ENCODE measurements at regions not wholly inside any gene's neighbourhood (a gene's known extent, or its start where the extent isn't known, plus 50 kb on each side); places are given as distances from the start of the nearest gene placed in this dataset.

GRCh38 chr10:100623521-100624230 lies 87.9 kb downstream of the HIF1AN start:
- 0% methylated on average over 1 of the region's 12 CpGs; no CpG with 5 or more reads in 1 of the 2 experiments for WGBS, 2 experiments (ENCODE audit: extremely low coverage in 2 of 2, insufficient read length in 1 of 2)
- Histone ChIP-seq H2BK5ac (ENCODE audit: low read depth, low read length, poor library complexity, severe bottlenecking) (no peak overlapping the region), H3K18ac (ENCODE audit: low read depth, low read length) (no peak overlapping the region), H4K91ac (ENCODE audit: insufficient read depth, low read depth, low read length) (no peak overlapping the region), H4K8ac (ENCODE audit: low read depth in 2 of 2, low read length in 2 of 2) (no peak overlapping the region), H3K9me3 (ENCODE audit: control insufficient read depth, insufficient read depth, low read length) (no peaks in the 10 kb centered on the region), H4K5ac (ENCODE audit: low read depth, low read length) (no peak overlapping the region), H2AFZ (replicated peaks; ENCODE audit: low read length, poor library complexity) (no peak overlapping the region), H3K4ac (ENCODE audit: low read depth, low read length) (no peak overlapping the region), H2BK15ac (ENCODE audit: low read depth, low read length) (no peak overlapping the region), H3K4me3 (ENCODE audit: insufficient read depth, low read depth, low read length) (no peak overlapping the region), H3K56ac (ENCODE audit: extremely low read depth, insufficient read depth, low read length) (no peak overlapping the region), H3K36me3 (ENCODE audit: control insufficient read depth, insufficient read depth, low read length) (no peaks in the 10 kb centered on the region), H3K27me3 (ENCODE audit: control insufficient read depth, insufficient read depth, low read length) (peaks cover 59% of the 10 kb centered on the region), H3K4me1 (ENCODE audit: control insufficient read depth, insufficient read depth, low read length) (no peaks in the 10 kb centered on the region), H3K23ac (ENCODE audit: low read depth, low read length) (no peak overlapping the region), H2BK20ac (ENCODE audit: low read depth, low read length) (no peak overlapping the region), H3K14ac (replicated peaks; ENCODE audit: low read depth, low read length) (no peak overlapping the region), H2AK5ac (ENCODE audit: low read depth, low read length) (no peak overlapping the region), H3K27ac (ENCODE audit: insufficient read depth, low read length) (no peak overlapping the region), H3K4me2 (ENCODE audit: low read depth, low read length) (no peak overlapping the region), H2BK120ac (ENCODE audit: low read depth, low read length) (no peak overlapping the region), H4K20me1 (ENCODE audit: insufficient read depth, low read length) (no peaks in the 10 kb centered on the region), H2AK9ac (replicated peaks; ENCODE audit: low read depth, low read length, poor library complexity) (no peak overlapping the region), H3K9ac (ENCODE audit: low read depth, low read length) (no peak overlapping the region), H3K9me1 (ENCODE audit: insufficient read depth, low read length) (no peaks in the 10 kb centered on the region), H3K79me1 (ENCODE audit: low read depth in 1 of 2, low read length in 2 of 2) (no peaks in the 10 kb centered on the region)
- ATAC-seq (ENCODE audit: low read depth) (no peak), DNase-seq (no peak)
- BruUV-seq (replicated peaks), result no TSS peak
- CTCF ChIA-PET, result no interaction called here
- TF ChIP-seq FOS (IDR thresholded peaks at IDR 0.05; ENCODE audit: low read depth, low read length) (no peak), ELK1 (IDR thresholded peaks at IDR 0.05; ENCODE audit: borderline replicate concordance, low read depth, low read length) (no peak), RCOR1 (IDR thresholded peaks at IDR 0.05; ENCODE audit: insufficient replicate concordance, low read length) (no peak), USF2 (IDR thresholded peaks at IDR 0.05; ENCODE audit: low read depth, low read length) (no peak), CTCF (conservative IDR thresholded peaks at IDR 0.05; ENCODE audit: low read depth, low read length) (no peak), RAD21 (IDR thresholded peaks at IDR 0.05; ENCODE audit: low read length) (no peak), CEBPB (IDR thresholded peaks at IDR 0.05; ENCODE audit: low read depth, low read length) (no peak), CHD1 (IDR thresholded peaks at IDR 0.05; ENCODE audit: low read depth, low read length) (no peak), MAZ (IDR thresholded peaks at IDR 0.05; ENCODE audit: borderline replicate concordance, low read depth, low read length) (no peak), SMC3 (IDR thresholded peaks at IDR 0.05; ENCODE audit: low read depth, low read length) (no peak), RFX5 (IDR thresholded peaks at IDR 0.05; ENCODE audit: low read depth, low read length) (no peak), MAFK (IDR thresholded peaks at IDR 0.05; ENCODE audit: low read depth, low read length) (no peak), BHLHE40 (IDR thresholded peaks at IDR 0.05; ENCODE audit: low read depth, low read length) (no peak), NFE2L2 (IDR thresholded peaks at IDR 0.05; ENCODE audit: low read depth, low read length) (no peak), POLR2A (IDR thresholded peaks at IDR 0.05; ENCODE audit: low read depth, low read length) (no peak), MXI1 (IDR thresholded peaks at IDR 0.05; ENCODE audit: borderline replicate concordance, low read depth, low read length) (no peak)
- dilution Hi-C loops (cut with HindIII; ENCODE audit: low sequenced_read_pairs, unreplicated experiment), result no loop called here
- intact Hi-C loops (cut with micrococcal nuclease), result no loop called here
- POLR2A ChIA-PET (ENCODE audit: unreplicated experiment), result no interaction called here
- in situ Hi-C loops (cut with MboI; ENCODE audit: low sequenced_read_pairs), result no loop called here
